Body of pancreas (tissue), 4 donors: ENCODE measurements at regions not wholly inside any gene's neighbourhood (a gene's known extent, or its start where the extent isn't known, plus 50 kb on each side); places are given as distances from the start of the nearest gene placed in this dataset.
"Not testable (repeated sequence)": the region's sequence is repeated elsewhere in the genome, so short reads cannot be mapped to it uniquely, and the experiment has no call there.

ENCODE experiments used
- CTCF ChIP-seq, 7 experiments: fragments of 450-650 bp in 4 of 7; fragments of 200-600 bp in 3 of 7; sonication (generic) in 3 of 7; IDR thresholded peaks; one replicate each; pipeline ENCODE4 v1.5.1; 2016 to 2019; ENCODE audit warnings: antibody characterized with exemption in 7 of 7
- POLR2A ChIP-seq, 3 donors: fragments of 450-650 bp; IDR thresholded peaks; one replicate each; pipeline ENCODE4 v1.6.1; 2016; ENCODE audit warnings: antibody characterized with exemption in 3 of 3, mild to moderate bottlenecking in 2 of 3

GRCh38 chr2:87458938-87459337 lies 288.9 kb upstream of the PLGLB2 start:
- not testable (repeated sequence) for TF ChIP-seq CTCF, POLR2A (IDR thresholded peaks at IDR 0.05)
